ENCODE measurements at regions not wholly inside any gene's neighbourhood (a gene's known extent, or its start where the extent isn't known, plus 50 kb on each side); places are given as distances from the start of the nearest gene placed in this dataset.

DNA sequence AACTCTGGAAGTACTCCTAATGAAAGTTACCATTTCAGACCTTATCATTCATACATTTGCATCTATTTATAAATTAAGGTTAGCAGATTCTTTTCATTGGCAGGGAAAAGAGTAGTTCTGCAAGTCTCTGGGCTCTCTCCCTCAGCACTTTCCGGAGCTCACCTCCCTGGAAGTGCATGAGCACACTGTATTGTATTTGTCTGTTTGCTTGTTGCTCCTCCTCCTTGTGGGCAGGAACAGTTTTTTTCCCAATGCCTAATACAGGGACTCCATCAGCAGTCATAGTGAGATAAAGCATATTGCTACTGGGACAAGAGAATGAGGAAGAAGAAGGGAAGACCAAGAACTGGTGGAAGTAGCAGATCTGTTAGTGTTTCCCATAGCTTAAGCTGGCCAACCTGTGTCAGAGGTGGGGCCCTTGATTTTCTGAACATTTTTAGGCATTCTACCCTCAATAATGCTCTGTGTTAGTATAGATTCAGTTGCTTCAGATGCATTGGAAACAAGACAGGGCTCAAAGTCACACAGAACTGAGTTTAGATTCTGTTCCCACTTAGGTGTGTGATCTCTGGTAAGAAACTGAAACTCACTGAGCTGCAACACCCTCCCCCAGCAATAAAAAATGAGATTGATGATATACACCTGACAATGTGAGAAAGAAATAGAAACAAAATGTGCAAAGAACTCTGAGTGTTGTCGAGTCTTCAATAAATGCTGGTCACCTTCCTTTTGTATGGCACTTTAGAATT lies 407.8 kb downstream of the TUSC7 start:
- no peaks in the 10 kb centered on the region for H3K36me3 ChIP-seq (ENCODE audit: control insufficient read depth, low read depth, low read length)
- H3K27me3 ChIP-seq (ENCODE audit: control insufficient read depth, insufficient read depth, low read length), result no peaks in the 10 kb centered on the region
- no peak overlapping the region for H3K9ac ChIP-seq (ENCODE audit: low read length)
- no peak overlapping the region for H3K4me3 ChIP-seq (ENCODE audit: low read length)
- peaks cover 34% of the 10 kb centered on the region for H3K4me1 ChIP-seq (ENCODE audit: control insufficient read depth, low read depth, low read length)
- no peak overlapping the region for H3K27ac ChIP-seq (ENCODE audit: low read length)
- no peaks in the 10 kb centered on the region for H3K9me3 ChIP-seq (ENCODE audit: control insufficient read depth, low read depth, low read length)

DNA sequence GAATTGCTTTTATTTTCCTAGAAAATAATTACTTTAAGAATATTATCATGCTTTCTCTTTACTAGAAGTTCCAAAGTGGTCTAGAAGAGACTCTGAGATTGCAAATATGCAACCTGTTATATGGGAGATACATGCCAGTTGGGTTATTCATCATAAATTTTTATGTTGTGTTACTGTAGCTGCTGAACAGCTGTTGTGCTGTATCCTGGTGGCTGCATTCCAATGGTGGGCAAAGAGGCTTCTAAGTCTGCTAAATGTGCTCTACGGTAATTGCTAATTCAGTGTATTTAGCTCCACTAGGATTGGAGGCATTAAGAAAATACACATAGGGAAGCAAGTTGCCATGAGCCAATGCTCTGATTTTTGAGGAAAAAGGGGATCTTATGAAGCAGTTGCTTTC lies 409.0 kb downstream of the TUSC7 start:
- Histone ChIP-seq H3K27ac (ENCODE audit: low read length) (no peak overlapping the region), H3K9me3 (ENCODE audit: control insufficient read depth, low read depth, low read length) (no peaks in the 10 kb centered on the region), H3K9ac (ENCODE audit: low read length) (no peak overlapping the region), H3K4me3 (ENCODE audit: low read length) (no peak overlapping the region), H3K4me1 (ENCODE audit: control insufficient read depth, low read depth, low read length) (peaks cover 34% of the 10 kb centered on the region), H3K27me3 (ENCODE audit: control insufficient read depth, insufficient read depth, low read length) (no peaks in the 10 kb centered on the region), H3K36me3 (ENCODE audit: control insufficient read depth, low read depth, low read length) (no peaks in the 10 kb centered on the region)

GRCh38 chr3:117120014-117120413 lies 410.4 kb downstream of the TUSC7 start:
- no peaks in the 10 kb centered on the region for H3K36me3 ChIP-seq (ENCODE audit: control insufficient read depth, low read depth, low read length)
- H3K27me3 ChIP-seq (ENCODE audit: control insufficient read depth, insufficient read depth, low read length), result no peaks in the 10 kb centered on the region
- peaks cover 22% of the 10 kb centered on the region for H3K4me1 ChIP-seq (ENCODE audit: control insufficient read depth, low read depth, low read length)
- H3K9me3 ChIP-seq (ENCODE audit: control insufficient read depth, low read depth, low read length), result no peaks in the 10 kb centered on the region
- no peak overlapping the region for H3K4me3 ChIP-seq (ENCODE audit: low read length)
- no peak overlapping the region for H3K27ac ChIP-seq (ENCODE audit: low read length)
- no peak overlapping the region for H3K9ac ChIP-seq (ENCODE audit: low read length)

- no peaks in the 10 kb centered on the region for H3K36me3 ChIP-seq (ENCODE audit: control insufficient read depth, low read depth, low read length)
- H3K4me3 ChIP-seq (ENCODE audit: low read length), result no peak overlapping the region
- no peaks in the 10 kb centered on the region for H3K27me3 ChIP-seq (ENCODE audit: control insufficient read depth, insufficient read depth, low read length)
- H3K27ac ChIP-seq (ENCODE audit: low read length), result no peak overlapping the region
- no peak overlapping the region for H3K9ac ChIP-seq (ENCODE audit: low read length)
- H3K4me1 ChIP-seq (ENCODE audit: control insufficient read depth, low read depth, low read length), result no peaks in the 10 kb centered on the region
- no peaks in the 10 kb centered on the region for H3K9me3 ChIP-seq (ENCODE audit: control insufficient read depth, low read depth, low read length)
Measured at GRCh38 chr3:117122609-117123008, 413.0 kb downstream of the TUSC7 start.

DNA sequence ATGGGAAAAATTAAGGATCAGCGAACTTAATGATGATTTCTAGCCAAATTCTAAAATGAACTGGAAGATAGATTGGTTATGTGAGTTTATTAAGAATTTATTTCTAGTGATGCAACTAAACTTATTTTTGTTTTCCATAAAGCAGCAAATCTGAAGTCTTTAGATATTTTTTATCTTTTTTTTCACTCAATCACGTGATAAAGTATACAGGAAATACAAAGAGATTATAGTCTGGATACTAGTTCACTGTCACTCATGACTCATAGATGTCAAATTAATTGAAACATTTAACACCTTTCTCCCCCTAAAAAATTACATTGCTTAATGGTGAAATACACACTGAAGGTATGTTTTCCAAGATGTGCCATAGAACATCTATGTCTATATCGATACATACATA lies 416.9 kb downstream of the TUSC7 start:
- Histone ChIP-seq H3K4me1 (ENCODE audit: control insufficient read depth, low read depth, low read length) (no peaks in the 10 kb centered on the region), H3K9me3 (ENCODE audit: control insufficient read depth, low read depth, low read length) (no peaks in the 10 kb centered on the region), H3K27me3 (ENCODE audit: control insufficient read depth, insufficient read depth, low read length) (no peaks in the 10 kb centered on the region), H3K4me3 (ENCODE audit: low read length) (no peak overlapping the region), H3K36me3 (ENCODE audit: control insufficient read depth, low read depth, low read length) (no peaks in the 10 kb centered on the region), H3K27ac (ENCODE audit: low read length) (no peak overlapping the region), H3K9ac (ENCODE audit: low read length) (no peak overlapping the region)

DNA sequence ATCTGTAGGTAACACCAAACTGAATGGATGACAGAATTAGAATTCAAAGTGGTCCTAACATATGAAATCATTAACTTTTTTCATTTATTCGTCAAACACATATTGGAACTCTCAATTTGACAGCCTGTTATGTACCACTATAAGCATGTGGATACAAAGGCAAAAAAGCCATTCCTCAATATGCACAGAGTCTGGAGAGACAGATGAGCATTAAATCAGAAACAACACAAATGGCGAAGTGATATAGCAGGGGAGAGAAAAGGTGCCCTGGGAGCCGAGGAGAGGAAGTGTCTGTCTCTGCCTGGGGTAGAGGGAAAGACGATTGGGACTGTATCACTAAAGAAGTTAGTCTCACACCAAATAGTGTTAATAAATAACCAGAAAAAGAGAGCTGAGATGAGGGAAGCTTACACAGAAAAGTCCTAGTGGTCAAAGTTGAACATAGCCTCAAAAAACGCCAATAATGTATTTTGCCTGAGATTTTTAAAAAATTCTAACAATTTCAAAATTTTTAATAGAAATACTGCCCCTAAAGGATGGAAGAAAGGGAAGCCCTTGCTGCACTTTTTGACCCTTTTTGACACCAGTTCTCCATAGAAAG lies 417.5 kb downstream of the TUSC7 start:
- H3K27ac ChIP-seq (ENCODE audit: low read length), result no peak overlapping the region
- no peak overlapping the region for H3K9ac ChIP-seq (ENCODE audit: low read length)
- no peaks in the 10 kb centered on the region for H3K27me3 ChIP-seq (ENCODE audit: control insufficient read depth, insufficient read depth, low read length)

GRCh38 chr3:117128133-117128532 lies 418.6 kb downstream of the TUSC7 start:
- Histone ChIP-seq H3K9me3 (ENCODE audit: control insufficient read depth, low read depth, low read length) (no peaks in the 10 kb centered on the region), H3K36me3 (ENCODE audit: control insufficient read depth, low read depth, low read length) (no peaks in the 10 kb centered on the region), H3K27me3 (ENCODE audit: control insufficient read depth, insufficient read depth, low read length) (no peaks in the 10 kb centered on the region), H3K9ac (ENCODE audit: low read length) (no peak overlapping the region), H3K4me1 (ENCODE audit: control insufficient read depth, low read depth, low read length) (no peaks in the 10 kb centered on the region), H3K27ac (ENCODE audit: low read length) (no peak overlapping the region), H3K4me3 (ENCODE audit: low read length) (no peak overlapping the region)

More for the DNA sequence above, 417.5 kb downstream of the TUSC7 start:
- Histone ChIP-seq H3K4me3 (ENCODE audit: low read length) (no peak overlapping the region), H3K9me3 (ENCODE audit: control insufficient read depth, low read depth, low read length) (no peaks in the 10 kb centered on the region), H3K36me3 (ENCODE audit: control insufficient read depth, low read depth, low read length) (no peaks in the 10 kb centered on the region), H3K4me1 (ENCODE audit: control insufficient read depth, low read depth, low read length) (no peaks in the 10 kb centered on the region)

- no peaks in the 10 kb centered on the region for H3K27me3 ChIP-seq (ENCODE audit: control insufficient read depth, insufficient read depth, low read length)
- no peak overlapping the region for H3K9ac ChIP-seq (ENCODE audit: low read length)
- H3K27ac ChIP-seq (ENCODE audit: low read length), result no peak overlapping the region
- H3K4me1 ChIP-seq (ENCODE audit: control insufficient read depth, low read depth, low read length), result no peaks in the 10 kb centered on the region
- no peaks in the 10 kb centered on the region for H3K36me3 ChIP-seq (ENCODE audit: control insufficient read depth, low read depth, low read length)
- no peak overlapping the region for H3K4me3 ChIP-seq (ENCODE audit: low read length)
- H3K9me3 ChIP-seq (ENCODE audit: control insufficient read depth, low read depth, low read length), result no peaks in the 10 kb centered on the region
Measured at GRCh38 chr3:117128872-117129271, 419.3 kb downstream of the TUSC7 start.

DNA sequence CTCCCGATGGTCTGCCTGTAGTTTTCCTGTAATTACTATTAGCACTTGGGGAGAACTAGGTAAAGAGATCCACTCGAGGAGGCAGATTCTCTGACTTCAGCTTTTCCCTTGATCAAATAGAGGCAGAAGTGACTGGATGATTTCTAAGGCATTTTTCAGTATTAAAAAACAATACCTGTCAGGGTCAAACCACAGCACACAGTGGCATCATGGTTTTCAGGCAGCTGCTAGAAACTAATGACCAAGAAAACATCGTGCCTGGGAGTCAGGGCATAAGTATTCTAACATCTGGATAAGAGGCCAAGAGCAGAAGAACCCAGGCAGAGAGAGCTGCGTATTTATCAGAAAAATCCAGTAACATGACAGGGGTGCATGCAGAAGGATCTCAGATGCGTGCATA lies 419.9 kb downstream of the TUSC7 start:
- Histone ChIP-seq H3K36me3 (ENCODE audit: control insufficient read depth, low read depth, low read length) (no peaks in the 10 kb centered on the region), H3K4me3 (ENCODE audit: low read length) (no peak overlapping the region), H3K9me3 (ENCODE audit: control insufficient read depth, low read depth, low read length) (no peaks in the 10 kb centered on the region), H3K9ac (ENCODE audit: low read length) (no peak overlapping the region), H3K4me1 (ENCODE audit: control insufficient read depth, low read depth, low read length) (no peaks in the 10 kb centered on the region), H3K27ac (ENCODE audit: low read length) (no peak overlapping the region), H3K27me3 (ENCODE audit: control insufficient read depth, insufficient read depth, low read length) (no peaks in the 10 kb centered on the region)

- Histone ChIP-seq H3K9ac (ENCODE audit: low read length) (no peak overlapping the region), H3K4me3 (ENCODE audit: low read length) (no peak overlapping the region), H3K27ac (ENCODE audit: low read length) (no peak overlapping the region), H3K36me3 (ENCODE audit: control insufficient read depth, low read depth, low read length) (no peaks in the 10 kb centered on the region), H3K27me3 (ENCODE audit: control insufficient read depth, insufficient read depth, low read length) (no peaks in the 10 kb centered on the region), H3K4me1 (ENCODE audit: control insufficient read depth, low read depth, low read length) (no peaks in the 10 kb centered on the region), H3K9me3 (ENCODE audit: control insufficient read depth, low read depth, low read length) (no peaks in the 10 kb centered on the region)
Measured at GRCh38 chr3:117130222-117130621, 420.6 kb downstream of the TUSC7 start.

- no peaks in the 10 kb centered on the region for H3K27me3 ChIP-seq (ENCODE audit: control insufficient read depth, insufficient read depth, low read length)
- H3K4me3 ChIP-seq (ENCODE audit: low read length), result no peak overlapping the region
- no peak overlapping the region for H3K27ac ChIP-seq (ENCODE audit: low read length)
Measured at GRCh38 chr3:117131259-117131658, 421.7 kb downstream of the TUSC7 start.

GRCh38 chr3:117133066-117133465 lies 423.5 kb downstream of the TUSC7 start:
- H3K4me1 ChIP-seq (ENCODE audit: control insufficient read depth, low read depth, low read length), result no peaks in the 10 kb centered on the region
- H3K4me3 ChIP-seq (ENCODE audit: low read length), result no peak overlapping the region
- H3K27me3 ChIP-seq (ENCODE audit: control insufficient read depth, insufficient read depth, low read length), result no peaks in the 10 kb centered on the region
- H3K27ac ChIP-seq (ENCODE audit: low read length), result no peak overlapping the region
- no peaks in the 10 kb centered on the region for H3K9me3 ChIP-seq (ENCODE audit: control insufficient read depth, low read depth, low read length)
- no peaks in the 10 kb centered on the region for H3K36me3 ChIP-seq (ENCODE audit: control insufficient read depth, low read depth, low read length)
- H3K9ac ChIP-seq (ENCODE audit: low read length), result no peak overlapping the region

More at GRCh38 chr3:117131259-117131658, 421.7 kb downstream of the TUSC7 start:
- Histone ChIP-seq H3K9ac (ENCODE audit: low read length) (no peak overlapping the region), H3K4me1 (ENCODE audit: control insufficient read depth, low read depth, low read length) (no peaks in the 10 kb centered on the region), H3K36me3 (ENCODE audit: control insufficient read depth, low read depth, low read length) (no peaks in the 10 kb centered on the region), H3K9me3 (ENCODE audit: control insufficient read depth, low read depth, low read length) (no peaks in the 10 kb centered on the region)

Measured in iPS-18a (cell line).